Activated B cell treated with CpG ODN at 0.5 μM for 24 hours (primary cell): ENCODE measurements at regions not wholly inside any gene's neighbourhood (a gene's known extent, or its start where the extent isn't known, plus 50 kb on each side); places are given as distances from the start of the nearest gene placed in this dataset.

Source experiments
- ATAC-seq: fragments of 200-7000 bp; cut with Tn5 transposase; one replicate; pipeline ENCODE4 v1.10.0; 2021; ENCODE audit warnings: low read depth, mild to moderate bottlenecking, moderate library complexity
- CTCF ChIA-PET: fragments of 350-600 bp; sonication (Branson Sonifier 250); formaldehyde crosslinking; loops from one replicate; lab custom pipeline; 2021; ENCODE audit warnings: antibody characterized with exemption; lab: Charles Lee
- POLR2A ChIA-PET: fragments of 350-600 bp; sonication (Branson Sonifier 250); formaldehyde crosslinking; loops from one replicate; lab custom pipeline; 2021; ENCODE audit warnings: antibody characterized with exemption; lab: Charles Lee
- DNase-seq: peaks from one replicate; pipeline ENCODE4 v3.0.0; 2022
- H3K27ac Mint-ChIP-seq: one replicate; pipeline ENCODE4 v1.8.0; 2020; ENCODE audit warnings: mixed read lengths
- H3K27me3 Mint-ChIP-seq: one replicate; pipeline ENCODE4 v1.8.0; 2021; ENCODE audit warnings: mixed read lengths
- H3K36me3 Mint-ChIP-seq: one replicate; pipeline ENCODE4 v1.8.0; 2021; ENCODE audit warnings: low read depth, mixed read lengths
- H3K4me1 Mint-ChIP-seq: one replicate; pipeline ENCODE4 v1.8.0; 2021; ENCODE audit warnings: mixed read lengths
- H3K4me3 Mint-ChIP-seq: one replicate; pipeline ENCODE4 v1.8.0; 2020; ENCODE audit warnings: mild to moderate bottlenecking, mixed read lengths
- H3K9me3 Mint-ChIP-seq: one replicate; pipeline ENCODE4 v1.8.0; 2020; ENCODE audit warnings: mixed read lengths
- CTCF ChIP-seq: fragments of 200-600 bp; IDR thresholded peaks from one replicate; pipeline ENCODE4 v1.8.0; 2022; ENCODE audit warnings: antibody characterized with exemption, mild to moderate bottlenecking
- intact Hi-C: fragments of 100-400 bp; cut with micrococcal nuclease; formaldehyde crosslinking; loops from one replicate; pipeline ENCODE4 v1.15.1; 2024

- no peak for TF ChIP-seq CTCF
- intact Hi-C loops: no loop called here
- no peak overlapping the region for H3K27ac Mint-ChIP-seq
- ChIA-PET POLR2A (no interaction called here), CTCF (interaction anchor here (1.3 kb wide), 1 partner anchor 430 kb away, joined by 5 read pairs; no protein-coding TSS in a partner anchor)
- H3K27me3 Mint-ChIP-seq: peaks cover 24% of the 10 kb centered on the region
- no peak overlapping the region for H3K4me3 Mint-ChIP-seq
- no peaks in the 10 kb centered on the region for H3K4me1 Mint-ChIP-seq
- H3K9me3 Mint-ChIP-seq: no peaks in the 10 kb centered on the region
- no peak for DNase-seq
- ATAC-seq: no peak
- no peaks in the 10 kb centered on the region for H3K36me3 Mint-ChIP-seq
Measured at GRCh38 chr10:123562811-123563580, 103.2 kb upstream of the GPR26 start.

GRCh38 chr10:123563581-123563855 is 102.6 kb upstream of the GPR26 start:
- TF ChIP-seq CTCF: no peak
- Mint-ChIP-seq H3K27ac (no peak overlapping the region), H3K9me3 (no peaks in the 10 kb centered on the region), H3K36me3 (no peaks in the 10 kb centered on the region), H3K27me3 (peaks cover 28% of the 10 kb centered on the region), H3K4me3 (no peak overlapping the region), H3K4me1 (no peaks in the 10 kb centered on the region)
- CTCF ChIA-PET: no interaction called here
- POLR2A ChIA-PET: no interaction called here
- ATAC-seq (no peak), DNase-seq (no peak)
- intact Hi-C loops: no loop called here

- CTCF ChIA-PET: no interaction called here
- intact Hi-C loops: no loop called here
- Mint-ChIP-seq H3K36me3 (no peaks in the 10 kb centered on the region), H3K27me3 (peaks cover 29% of the 10 kb centered on the region), H3K4me1 (no peaks in the 10 kb centered on the region), H3K9me3 (no peaks in the 10 kb centered on the region), H3K4me3 (no peak overlapping the region), H3K27ac (no peak overlapping the region)
- no peak for TF ChIP-seq CTCF
- POLR2A ChIA-PET: no interaction called here
- ATAC-seq (no peak), DNase-seq (no peak)
Measured at GRCh38 chr10:123563994-123564393, 102.2 kb upstream of the GPR26 start.

GRCh38 chr10:123564631-123565030 is 101.5 kb upstream of the GPR26 start:
- ChIA-PET CTCF (no interaction called here), POLR2A (no interaction called here)
- intact Hi-C loops: no loop called here
- H3K36me3 Mint-ChIP-seq: no peaks in the 10 kb centered on the region
- H3K4me3 Mint-ChIP-seq: no peak overlapping the region
- ATAC-seq (no peak), DNase-seq (no peak)
- H3K9me3 Mint-ChIP-seq: no peaks in the 10 kb centered on the region
- H3K27ac Mint-ChIP-seq: no peak overlapping the region
- H3K4me1 Mint-ChIP-seq: no peaks in the 10 kb centered on the region
- TF ChIP-seq CTCF: no peak
- H3K27me3 Mint-ChIP-seq: peaks cover 29% of the 10 kb centered on the region

GRCh38 chr10:123565691-123566660 is 100.2 kb upstream of the GPR26 start:
- H3K4me3 Mint-ChIP-seq: no peak overlapping the region
- CTCF ChIA-PET: no interaction called here
- POLR2A ChIA-PET: no interaction called here
- H3K27ac Mint-ChIP-seq: no peak overlapping the region
- peaks cover 34% of the 10 kb centered on the region for H3K27me3 Mint-ChIP-seq
- intact Hi-C loops: no loop called here
- no peak for ATAC-seq
- DNase-seq: no peak
- H3K4me1 Mint-ChIP-seq: no peaks in the 10 kb centered on the region
- no peaks in the 10 kb centered on the region for H3K36me3 Mint-ChIP-seq
- TF ChIP-seq CTCF: no peak
- no peaks in the 10 kb centered on the region for H3K9me3 Mint-ChIP-seq
